ENCODE measurements at regions not wholly inside any gene's neighbourhood (a gene's known extent, or its start where the extent isn't known, plus 50 kb on each side); places are given as distances from the start of the nearest gene placed in this dataset.

DNA sequence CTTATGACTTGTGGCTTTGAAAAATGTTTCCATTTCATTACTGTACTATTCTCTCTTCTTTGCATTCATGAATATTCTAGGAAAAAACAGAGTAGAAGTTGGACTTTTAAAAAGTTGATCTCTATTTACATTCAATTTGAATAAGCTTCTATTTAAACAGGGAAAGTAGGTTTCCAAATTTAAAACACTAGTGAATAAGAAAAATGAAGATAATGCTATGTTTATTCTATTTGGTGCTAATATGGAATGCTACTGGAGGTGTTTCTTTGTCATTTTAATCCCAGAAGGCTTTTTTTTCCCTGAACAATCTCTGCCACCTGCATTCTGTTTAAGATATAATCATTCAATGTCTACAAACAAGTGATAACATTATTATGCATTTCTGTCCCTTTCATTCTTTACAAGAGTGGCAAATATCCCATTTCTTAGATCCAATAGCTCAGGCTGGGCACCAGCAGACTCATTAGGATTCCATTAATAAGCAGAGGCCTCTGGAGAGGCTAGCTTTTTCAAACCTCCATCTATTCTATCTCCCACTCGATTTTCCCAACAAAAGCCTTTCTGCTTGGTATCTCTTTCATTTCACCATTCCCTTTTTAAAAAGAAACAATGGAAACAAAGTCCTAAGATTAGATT, 1001.6 kb upstream of the CDH8 start:
- TF ChIP-seq POLR2A (IDR thresholded peaks at IDR 0.05) (no peak), POLR2AphosphoS5 (IDR thresholded peaks at IDR 0.05) (no peak)
- TF ChIP-seq, protein P1, sequence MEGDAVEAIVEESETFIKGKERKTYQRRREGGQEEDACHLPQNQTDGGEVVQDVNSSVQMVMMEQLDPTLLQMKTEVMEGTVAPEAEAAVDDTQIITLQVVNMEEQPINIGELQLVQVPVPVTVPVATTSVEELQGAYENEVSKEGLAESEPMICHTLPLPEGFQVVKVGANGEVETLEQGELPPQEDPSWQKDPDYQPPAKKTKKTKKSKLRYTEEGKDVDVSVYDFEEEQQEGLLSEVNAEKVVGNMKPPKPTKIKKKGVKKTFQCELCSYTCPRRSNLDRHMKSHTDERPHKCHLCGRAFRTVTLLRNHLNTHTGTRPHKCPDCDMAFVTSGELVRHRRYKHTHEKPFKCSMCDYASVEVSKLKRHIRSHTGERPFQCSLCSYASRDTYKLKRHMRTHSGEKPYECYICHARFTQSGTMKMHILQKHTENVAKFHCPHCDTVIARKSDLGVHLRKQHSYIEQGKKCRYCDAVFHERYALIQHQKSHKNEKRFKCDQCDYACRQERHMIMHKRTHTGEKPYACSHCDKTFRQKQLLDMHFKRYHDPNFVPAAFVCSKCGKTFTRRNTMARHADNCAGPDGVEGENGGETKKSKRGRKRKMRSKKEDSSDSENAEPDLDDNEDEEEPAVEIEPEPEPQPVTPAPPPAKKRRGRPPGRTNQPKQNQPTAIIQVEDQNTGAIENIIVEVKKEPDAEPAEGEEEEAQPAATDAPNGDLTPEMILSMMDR (IDR thresholded peaks at IDR 0.05): no peak

Measured in prostate gland (tissue), 2 donors.